Stimulated activated CD4-positive, alpha-beta T cell treated with anti-CD3 and anti-CD28 coated beads, Interleukin-2, amount 100 ng/mL, for 48 hours (primary cell): ENCODE measurements at regions not wholly inside any gene's neighbourhood (a gene's known extent, or its start where the extent isn't known, plus 50 kb on each side); places are given as distances from the start of the nearest gene placed in this dataset.
A peak's percentile ranks its signal among the peaks of the same experiment; 100 is the strongest.

ENCODE experiments used
- DNase-seq, 2 donors: peaks; one replicate each; pipeline ENCODE4 v3.0.0-alpha.2; 2020

- DNase-seq: no peak
Measured at GRCh38 chr16:59259074-59259949, 525.2 kb upstream of the GOT2 start.

- DNase-seq: no peak
Measured at GRCh38 chr16:59252317-59252716, 518.2 kb upstream of the GOT2 start.

- no peak for DNase-seq
Measured at GRCh38 chr16:59249011-59249410, 514.9 kb upstream of the GOT2 start.

GRCh38 chr16:59242556-59242955 is 508.4 kb upstream of the GOT2 start:
- DNase-seq: no peak

GRCh38 chr16:59238246-59238645 is 504.1 kb upstream of the GOT2 start:
- no peak for DNase-seq

GRCh38 chr16:59236804-59237458 is 502.8 kb upstream of the GOT2 start:
- DNase-seq: no peak

- no peak for DNase-seq
Measured at GRCh38 chr16:59224401-59224800, 490.3 kb upstream of the GOT2 start.

GRCh38 chr16:59220011-59220410 is 485.9 kb upstream of the GOT2 start:
- no peak for DNase-seq

GRCh38 chr16:59216291-59216690 is 482.2 kb upstream of the GOT2 start:
- no peak for DNase-seq

GRCh38 chr16:59214455-59214854 is 480.3 kb upstream of the GOT2 start:
- DNase-seq: no peak

- DNase-seq: no peak
Measured at GRCh38 chr16:59213952-59214351, 479.8 kb upstream of the GOT2 start.

GRCh38 chr16:59212492-59213024 is 478.4 kb upstream of the GOT2 start:
- no peak for DNase-seq

GRCh38 chr16:59210955-59211541 is 476.9 kb upstream of the GOT2 start:
- no peak for DNase-seq

- no peak for DNase-seq
Measured at GRCh38 chr16:59205403-59205802, 471.3 kb upstream of the GOT2 start.

- no peak for DNase-seq
Measured at GRCh38 chr16:59204589-59204988, 470.5 kb upstream of the GOT2 start.

- DNase-seq: no peak
Measured at GRCh38 chr16:59202233-59202862, 468.2 kb upstream of the GOT2 start.

GRCh38 chr16:59201821-59202220 is 467.7 kb upstream of the GOT2 start:
- DNase-seq: no peak

- DNase-seq: no peak
Measured at GRCh38 chr16:59201160-59201559, 467.0 kb upstream of the GOT2 start.

GRCh38 chr16:59198487-59198886 is 464.4 kb upstream of the GOT2 start:
- no peak for DNase-seq

GRCh38 chr16:59195242-59195641 is 461.1 kb upstream of the GOT2 start:
- DNase-seq: no peak

GRCh38 chr16:59193637-59194036 is 459.5 kb upstream of the GOT2 start:
- no peak for DNase-seq

GRCh38 chr16:59192551-59193199 is 458.6 kb upstream of the GOT2 start:
- peak in 1 of 2 donors; percentile 13 for DNase-seq

- no peak for DNase-seq
Measured at GRCh38 chr16:59190731-59191130, 456.6 kb upstream of the GOT2 start.
